Heart left ventricle (tissue), 13 donors: ENCODE measurements at regions not wholly inside any gene's neighbourhood (a gene's known extent, or its start where the extent isn't known, plus 50 kb on each side); places are given as distances from the start of the nearest gene placed in this dataset.

Experiments used
- POLR2A ChIP-seq, 2 donors: fragments of 450-650 bp; IDR thresholded peaks; one replicate each; pipeline ENCODE4 v1.6.1; 2017; ENCODE audit warnings: antibody characterized with exemption in 2 of 2, mild to moderate bottlenecking in 2 of 2, moderate library complexity in 2 of 2
- TF ChIP-seq, protein P1 (sequence below), 12 donors: fragments of 200-600 bp; sonication (generic) in 4 of 12; IDR thresholded peaks; one replicate each; pipeline versions ENCODE4 v1.5.0 to v1.8.0; 2018 to 2022; ENCODE audit warnings: antibody characterized with exemption in 12 of 12, mild to moderate bottlenecking in 5 of 12
- donor health status: ischemic (EF 13 %, LVEDD 7.1; RV severe dilation, severe dysfunction).
- donor health status: DM: no; HTN: yes; CAD: no.
- donor health status: DM: no; HTN: no; CAD: no.
- donor health status: ischemic (EF 25% LVEDD 6.9; RV normal size, moderate dysfunction).
- donor health status: ischemic (EF 25% LVEDD 5.7; RV mildly dilated, moderate dysfunction).
- donor health status: ischemic (EF 35%, LVEDD 5.7; RV mildly dilated, moderate dysfunction).
- donor health status: nonischemic (EF 11% LVEDD 7.7; RV severe dilation, severe dysfunction).
- donor health status: DM: yes; HTN: yes; CAD: no.
- donor health status: PGD.
- donor health status: ischemic (EF 29% LVEDD 5.4; RV normal size, mild dysfunction).
- donor health status: nonischemic (EF 23%, LVEDD 6.1; RV moderate dilation, normal function).

GRCh38 chr11:29321293-29322132 is 695.3 kb downstream of the KCNA4 start:
- TF ChIP-seq, protein P1, sequence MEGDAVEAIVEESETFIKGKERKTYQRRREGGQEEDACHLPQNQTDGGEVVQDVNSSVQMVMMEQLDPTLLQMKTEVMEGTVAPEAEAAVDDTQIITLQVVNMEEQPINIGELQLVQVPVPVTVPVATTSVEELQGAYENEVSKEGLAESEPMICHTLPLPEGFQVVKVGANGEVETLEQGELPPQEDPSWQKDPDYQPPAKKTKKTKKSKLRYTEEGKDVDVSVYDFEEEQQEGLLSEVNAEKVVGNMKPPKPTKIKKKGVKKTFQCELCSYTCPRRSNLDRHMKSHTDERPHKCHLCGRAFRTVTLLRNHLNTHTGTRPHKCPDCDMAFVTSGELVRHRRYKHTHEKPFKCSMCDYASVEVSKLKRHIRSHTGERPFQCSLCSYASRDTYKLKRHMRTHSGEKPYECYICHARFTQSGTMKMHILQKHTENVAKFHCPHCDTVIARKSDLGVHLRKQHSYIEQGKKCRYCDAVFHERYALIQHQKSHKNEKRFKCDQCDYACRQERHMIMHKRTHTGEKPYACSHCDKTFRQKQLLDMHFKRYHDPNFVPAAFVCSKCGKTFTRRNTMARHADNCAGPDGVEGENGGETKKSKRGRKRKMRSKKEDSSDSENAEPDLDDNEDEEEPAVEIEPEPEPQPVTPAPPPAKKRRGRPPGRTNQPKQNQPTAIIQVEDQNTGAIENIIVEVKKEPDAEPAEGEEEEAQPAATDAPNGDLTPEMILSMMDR (IDR thresholded peaks at IDR 0.05) = no peak
- no peak for TF ChIP-seq POLR2A (IDR thresholded peaks at IDR 0.05)
